ENCODE measurements at regions not wholly inside any gene's neighbourhood (a gene's known extent, or its start where the extent isn't known, plus 50 kb on each side); places are given as distances from the start of the nearest gene placed in this dataset.

- H3K4me1 ChIP-seq: no peaks in the 10 kb centered on the region
- H3K27ac ChIP-seq: no peak overlapping the region
- intact Hi-C loops (cut with DNase I; ENCODE audit: low total_unique reads): no loop called here
- H3K36me3 ChIP-seq: no peaks in the 10 kb centered on the region
- no peak for TF ChIP-seq EP300 (IDR thresholded peaks at IDR 0.05)
- TF ChIP-seq POLR2A (IDR thresholded peaks at IDR 0.05): no peak
- TF ChIP-seq POLR2AphosphoS5 (IDR thresholded peaks at IDR 0.05): no peak
- TF ChIP-seq CTCF (IDR thresholded peaks at IDR 0.05): no peak
- H3K27me3 ChIP-seq: no peaks in the 10 kb centered on the region
- no peaks in the 10 kb centered on the region for H3K9me3 ChIP-seq
- DNase-seq: no peak
- H3K4me3 ChIP-seq: no peak overlapping the region
- WGBS, 5 donors: 20 to 44% (median 25%) methylated on average over 2 of the region's 2 CpGs
Observed at GRCh38 chr18:43794363-43794762, 517.1 kb upstream of the SYT4 start.

GRCh38 chr18:43797347-43797746 is 520.1 kb upstream of the SYT4 start:
- TF ChIP-seq POLR2A (IDR thresholded peaks at IDR 0.05) (no peak), EP300 (IDR thresholded peaks at IDR 0.05) (no peak), CTCF (IDR thresholded peaks at IDR 0.05) (no peak), POLR2AphosphoS5 (IDR thresholded peaks at IDR 0.05) (no peak)
- WGBS, 5 donors: 76 to 92% (median 85%) methylated on average over 1 of the region's 1 CpG
- Histone ChIP-seq H3K9me3 (no peaks in the 10 kb centered on the region), H3K27ac (no peak overlapping the region), H3K36me3 (no peaks in the 10 kb centered on the region), H3K27me3 (no peaks in the 10 kb centered on the region), H3K4me3 (no peak overlapping the region), H3K4me1 (no peaks in the 10 kb centered on the region)
- intact Hi-C loops (cut with DNase I; ENCODE audit: low total_unique reads): no loop called here
- no peak for DNase-seq

GRCh38 chr18:43800584-43800983 is 523.3 kb upstream of the SYT4 start:
- H3K4me1 ChIP-seq: no peaks in the 10 kb centered on the region
- 25 to 54% (median 43%) methylated on average over 4 of the region's 4 CpGs for WGBS, 5 donors
- TF ChIP-seq EP300 (IDR thresholded peaks at IDR 0.05): no peak
- no peak for TF ChIP-seq POLR2A (IDR thresholded peaks at IDR 0.05)
- no peak for TF ChIP-seq CTCF (IDR thresholded peaks at IDR 0.05)
- no peak for TF ChIP-seq POLR2AphosphoS5 (IDR thresholded peaks at IDR 0.05)
- DNase-seq: peak in 1 of 2 donors; percentile 14
- H3K27me3 ChIP-seq: no peaks in the 10 kb centered on the region
- H3K4me3 ChIP-seq: no peak overlapping the region
- H3K9me3 ChIP-seq: peaks cover 0 to 12% (median 2%) of the 10 kb centered on the region in 4 donors
- intact Hi-C loops (cut with DNase I; ENCODE audit: low total_unique reads): no loop called here
- H3K27ac ChIP-seq: no peak overlapping the region
- H3K36me3 ChIP-seq: no peaks in the 10 kb centered on the region

GRCh38 chr18:43805646-43806194 is 528.4 kb upstream of the SYT4 start:
- intact Hi-C loops (cut with DNase I; ENCODE audit: low total_unique reads): no loop called here
- TF ChIP-seq POLR2AphosphoS5 (IDR thresholded peaks at IDR 0.05): no peak
- no peak overlapping the region for H3K27ac ChIP-seq
- peak in 1 of 2 donors; percentile 12 for DNase-seq
- 43 to 72% (median 55%) methylated on average over 5 of the region's 5 CpGs for WGBS, 5 donors
- no peaks in the 10 kb centered on the region for H3K4me1 ChIP-seq
- H3K4me3 ChIP-seq: no peak overlapping the region
- H3K27me3 ChIP-seq: no peaks in the 10 kb centered on the region
- H3K36me3 ChIP-seq: no peaks in the 10 kb centered on the region
- H3K9me3 ChIP-seq: peaks cover 0 to 15% (median 2%) of the 10 kb centered on the region in 4 donors

- no peak overlapping the region for H3K4me3 ChIP-seq
- intact Hi-C loops (cut with DNase I; ENCODE audit: low total_unique reads): no loop called here
- peaks cover 0 to 8% (median 3%) of the 10 kb centered on the region in 4 donors for H3K9me3 ChIP-seq
- TF ChIP-seq EP300 (IDR thresholded peaks at IDR 0.05) (no peak), CTCF (IDR thresholded peaks at IDR 0.05) (no peak), POLR2A (IDR thresholded peaks at IDR 0.05) (no peak), POLR2AphosphoS5 (IDR thresholded peaks at IDR 0.05) (no peak)
- no peak for DNase-seq
- WGBS, 5 donors: 87 to 98% (median 96%) methylated on average over 1 of the region's 1 CpG
- H3K27me3 ChIP-seq: no peaks in the 10 kb centered on the region
- H3K36me3 ChIP-seq: no peaks in the 10 kb centered on the region
- H3K27ac ChIP-seq: no peak overlapping the region
- H3K4me1 ChIP-seq: no peaks in the 10 kb centered on the region
Observed at GRCh38 chr18:43812627-43813026, 535.3 kb upstream of the SYT4 start.
